Transverse colon (tissue), 4 donors: ENCODE measurements at regions not wholly inside any gene's neighbourhood (a gene's known extent, or its start where the extent isn't known, plus 50 kb on each side); places are given as distances from the start of the nearest gene placed in this dataset.

Experiments used
- CTCF ChIP-seq, 5 experiments: fragments of 200-600 bp in 3 of 5; fragments of 450-650 bp in 2 of 5; sonication (generic) in 3 of 5; IDR thresholded peaks; 1 replicate in 2 of 5; 2 replicates in 3 of 5; pipeline ENCODE4 v1.5.1; 2016 to 2017; ENCODE audit warnings: antibody characterized with exemption in 5 of 5, inconsistent platforms in 3 of 5, mild to moderate bottlenecking in 2 of 5, moderate library complexity in 1 of 5
- EP300 ChIP-seq: sonication (generic); formaldehyde crosslinking; IDR thresholded peaks from one replicate; pipeline ENCODE4 v1.6.1; 2017; ENCODE audit warnings: antibody characterized with exemption, low read depth
- POLR2A ChIP-seq: fragments of 450-650 bp; IDR thresholded peaks from one replicate; pipeline ENCODE4 v1.6.1; 2016; ENCODE audit warnings: antibody characterized with exemption, mild to moderate bottlenecking, moderate library complexity
- POLR2AphosphoS5 ChIP-seq, 3 donors: sonication (generic); formaldehyde crosslinking; IDR thresholded peaks; one replicate each; pipeline ENCODE4 v1.6.1; 2016; ENCODE audit warnings: antibody characterized with exemption in 3 of 3

GRCh38 chr10:64098994-64099393 lies 577.8 kb downstream of the REEP3 start:
- no peak for TF ChIP-seq POLR2A
- no peak for TF ChIP-seq CTCF (IDR thresholded peaks at IDR 0.05)
- no peak for TF ChIP-seq POLR2AphosphoS5 (IDR thresholded peaks at IDR 0.05)
- TF ChIP-seq EP300 = no peak
